AG04450 (cell line): ENCODE measurements at regions not wholly inside any gene's neighbourhood (a gene's known extent, or its start where the extent isn't known, plus 50 kb on each side); places are given as distances from the start of the nearest gene placed in this dataset.

Experiments used
- CTCF ChIA-PET: fragments of 300-600, 350-600 bp; formaldehyde crosslinking; extraction: SDS; loops from one replicate; lab custom pipeline; 2022; ENCODE audit warnings: antibody characterized with exemption, inconsistent platforms; lab: Charles Lee
- POLR2A ChIA-PET: fragments of 350-600 bp; formaldehyde crosslinking; extraction: SDS; loops from one replicate; lab custom pipeline; 2021; ENCODE audit warnings: antibody characterized with exemption, inconsistent platforms; lab: Yijun Ruan, JAX
- DNase-seq: peaks from one replicate; pipeline ENCODE4 v3.0.0-alpha.2; 2011; ENCODE audit warnings: low read depth, low spot score
- H3K27ac ChIP-seq: one replicate; pipeline ENCODE4 v1.5.1; 2012; ENCODE audit warnings: low read depth, low read length, control low read depth
- H3K27me3 ChIP-seq: one replicate; pipeline ENCODE4 v1.6.0; 2012; ENCODE audit warnings: low read length; ENCODE audit not compliant: control insufficient read depth, insufficient read depth
- H3K4me3 ChIP-seq: 2 replicates; pipeline ENCODE4 v1.5.1; 2011; ENCODE audit warnings: mild to moderate bottlenecking, low read depth, low read length, control low read depth
- H3K9me3 ChIP-seq: 2 replicates; pipeline ENCODE4 v1.5.1; 2012; ENCODE audit warnings: low read length; ENCODE audit not compliant: control insufficient read depth, insufficient read depth
- TF ChIP-seq, protein P1 (sequence below): IDR thresholded peaks from 2 replicates; pipeline ENCODE4 v1.5.1; 2011; ENCODE audit warnings: low read depth, low read length, control low read depth, inconsistent platforms

DNA sequence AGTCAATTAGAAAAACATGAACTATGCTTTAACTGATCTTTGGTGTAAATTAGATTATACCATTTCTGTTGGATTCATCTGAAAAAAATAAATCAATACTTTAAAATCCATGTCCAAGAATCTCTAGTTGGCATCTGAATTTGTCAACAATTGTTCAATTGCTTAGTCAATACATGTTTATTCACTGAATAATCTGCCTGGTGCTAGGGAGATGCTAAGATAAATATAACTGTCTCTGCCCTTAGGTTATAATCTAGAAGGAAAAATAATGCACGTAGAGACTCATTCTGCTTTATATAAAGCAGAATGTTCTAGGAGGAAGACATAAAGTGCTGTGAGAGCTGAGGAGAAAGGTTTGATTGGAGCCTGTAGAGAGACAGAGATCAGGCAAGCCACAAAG is 537.2 kb upstream of the IL12A start:
- TF ChIP-seq, protein P1, sequence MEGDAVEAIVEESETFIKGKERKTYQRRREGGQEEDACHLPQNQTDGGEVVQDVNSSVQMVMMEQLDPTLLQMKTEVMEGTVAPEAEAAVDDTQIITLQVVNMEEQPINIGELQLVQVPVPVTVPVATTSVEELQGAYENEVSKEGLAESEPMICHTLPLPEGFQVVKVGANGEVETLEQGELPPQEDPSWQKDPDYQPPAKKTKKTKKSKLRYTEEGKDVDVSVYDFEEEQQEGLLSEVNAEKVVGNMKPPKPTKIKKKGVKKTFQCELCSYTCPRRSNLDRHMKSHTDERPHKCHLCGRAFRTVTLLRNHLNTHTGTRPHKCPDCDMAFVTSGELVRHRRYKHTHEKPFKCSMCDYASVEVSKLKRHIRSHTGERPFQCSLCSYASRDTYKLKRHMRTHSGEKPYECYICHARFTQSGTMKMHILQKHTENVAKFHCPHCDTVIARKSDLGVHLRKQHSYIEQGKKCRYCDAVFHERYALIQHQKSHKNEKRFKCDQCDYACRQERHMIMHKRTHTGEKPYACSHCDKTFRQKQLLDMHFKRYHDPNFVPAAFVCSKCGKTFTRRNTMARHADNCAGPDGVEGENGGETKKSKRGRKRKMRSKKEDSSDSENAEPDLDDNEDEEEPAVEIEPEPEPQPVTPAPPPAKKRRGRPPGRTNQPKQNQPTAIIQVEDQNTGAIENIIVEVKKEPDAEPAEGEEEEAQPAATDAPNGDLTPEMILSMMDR: no peak
- Histone ChIP-seq H3K27ac (no peak overlapping the region), H3K4me3 (no peak overlapping the region), H3K9me3 (no peaks in the 10 kb centered on the region), H3K27me3 (no peaks in the 10 kb centered on the region)
- ChIA-PET CTCF (interaction anchor here (1.0 kb wide), 1 partner anchor 9 kb away, joined by 3 read pairs; no protein-coding TSS in a partner anchor), POLR2A (no interaction called here)
- no peak for DNase-seq

DNA sequence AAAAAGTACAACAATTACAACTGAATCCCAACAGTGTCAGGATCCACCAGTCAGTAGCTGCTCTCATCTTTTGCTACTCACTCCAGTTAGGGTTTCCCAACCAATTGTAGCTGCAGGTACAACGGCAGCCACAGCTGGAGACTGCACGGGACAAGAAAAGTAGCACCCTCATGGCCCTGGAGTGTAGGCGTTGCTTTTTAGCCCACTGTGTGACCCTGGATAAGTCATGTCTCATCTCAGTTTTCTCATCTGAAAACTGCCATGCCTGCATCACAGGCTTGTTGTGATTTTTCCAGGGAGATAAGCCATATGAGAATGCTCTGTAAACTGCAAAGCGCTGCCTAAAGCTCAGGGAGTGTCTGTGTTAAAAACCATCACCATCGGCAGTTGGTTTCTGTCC is 535.6 kb upstream of the IL12A start:
- TF ChIP-seq, protein P1: no peak
- H3K9me3 ChIP-seq: no peaks in the 10 kb centered on the region
- H3K27ac ChIP-seq: no peak overlapping the region
- ChIA-PET CTCF (no interaction called here), POLR2A (no interaction called here)
- H3K27me3 ChIP-seq: no peaks in the 10 kb centered on the region
- no peak overlapping the region for H3K4me3 ChIP-seq
- DNase-seq: no peak

DNA sequence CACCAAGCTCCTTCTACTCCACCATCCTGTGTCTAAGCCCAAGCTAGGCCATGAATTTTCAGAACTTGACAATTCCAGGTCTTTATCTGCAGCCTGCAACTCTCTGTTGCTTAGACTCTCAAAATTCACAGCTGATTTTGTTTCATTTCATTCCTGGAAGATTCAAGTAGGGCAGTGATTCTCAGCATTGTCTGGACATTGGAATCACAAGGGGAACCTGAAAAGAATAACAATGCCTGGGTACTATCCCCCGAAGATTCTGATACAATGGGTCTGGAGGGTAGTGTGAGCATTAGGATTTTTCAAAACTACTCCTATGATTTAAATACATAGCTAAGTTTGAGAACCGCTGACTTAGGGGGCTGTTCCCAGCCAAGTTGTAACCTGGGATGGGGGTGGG is 534.7 kb upstream of the IL12A start:
- H3K27ac ChIP-seq: no peak overlapping the region
- ChIA-PET POLR2A (no interaction called here), CTCF (no interaction called here)
- TF ChIP-seq, protein P1: no peak
- DNase-seq: no peak
- H3K9me3 ChIP-seq: no peaks in the 10 kb centered on the region
- no peak overlapping the region for H3K4me3 ChIP-seq
- no peaks in the 10 kb centered on the region for H3K27me3 ChIP-seq

DNA sequence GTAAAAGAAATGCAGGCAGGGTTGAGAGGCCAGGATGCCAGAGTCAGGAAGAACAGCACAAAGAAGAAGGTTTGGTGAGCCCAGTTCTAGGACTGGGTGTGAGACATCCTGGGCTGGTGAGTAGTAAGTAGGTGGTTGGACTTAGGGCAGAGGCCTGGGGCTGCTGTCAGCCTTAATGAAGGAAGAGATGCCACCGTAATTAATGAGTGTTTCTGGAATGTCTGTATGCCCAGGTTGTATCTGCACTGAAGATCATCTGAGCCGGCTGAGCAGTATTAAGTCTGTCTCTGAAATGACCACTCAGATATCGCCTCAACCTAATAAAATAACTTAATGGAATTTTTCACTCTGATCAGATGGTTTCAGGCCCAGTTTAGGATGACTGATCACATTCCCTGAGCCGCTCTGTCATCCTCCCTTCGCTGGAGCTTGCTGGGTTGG is 532.9 kb upstream of the IL12A start:
- CTCF ChIA-PET: no interaction called here
- H3K27me3 ChIP-seq: no peaks in the 10 kb centered on the region
- POLR2A ChIA-PET: no interaction called here
- no peak for DNase-seq
- no peak overlapping the region for H3K4me3 ChIP-seq
- H3K9me3 ChIP-seq: no peaks in the 10 kb centered on the region
- H3K27ac ChIP-seq: no peak overlapping the region
- TF ChIP-seq, protein P1: no peak

DNA sequence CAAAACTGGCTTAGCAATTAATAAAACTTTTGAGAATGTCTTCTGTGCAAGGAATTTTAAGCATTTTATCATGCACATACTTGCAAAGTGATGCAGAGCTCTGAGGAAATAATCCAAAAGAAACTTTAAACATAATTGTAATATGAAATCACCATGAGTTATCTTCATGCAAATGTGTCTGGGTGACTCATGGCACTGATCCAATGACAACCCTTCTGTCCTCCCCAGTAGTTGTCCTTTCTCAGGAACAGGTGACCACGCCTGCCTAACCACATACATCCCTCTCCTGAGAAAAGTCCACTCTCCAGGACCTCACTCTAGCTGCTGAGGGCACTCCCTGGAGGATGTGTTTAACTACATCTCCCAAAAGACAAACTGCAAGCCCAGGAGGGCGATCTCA is 530.6 kb upstream of the IL12A start:
- ChIA-PET CTCF (interaction anchor here (1.1 to 1.5 kb wide), 3 partner anchors 129 to 343 kb away, joined by 3 read pairs; no protein-coding TSS in a partner anchor), POLR2A (interaction anchor here (0.6 kb wide), 1 partner anchor 1348 kb away, joined by 3 read pairs; the partner anchor contains the start of gene RSRC1)
- TF ChIP-seq, protein P1: no peak
- Histone ChIP-seq H3K9me3 (no peaks in the 10 kb centered on the region), H3K27ac (no peak overlapping the region), H3K27me3 (no peaks in the 10 kb centered on the region), H3K4me3 (no peak overlapping the region)
- DNase-seq: peak; percentile 69
